ENCODE measurements at regions not wholly inside any gene's neighbourhood (a gene's known extent, or its start where the extent isn't known, plus 50 kb on each side); places are given as distances from the start of the nearest gene placed in this dataset.

DNA sequence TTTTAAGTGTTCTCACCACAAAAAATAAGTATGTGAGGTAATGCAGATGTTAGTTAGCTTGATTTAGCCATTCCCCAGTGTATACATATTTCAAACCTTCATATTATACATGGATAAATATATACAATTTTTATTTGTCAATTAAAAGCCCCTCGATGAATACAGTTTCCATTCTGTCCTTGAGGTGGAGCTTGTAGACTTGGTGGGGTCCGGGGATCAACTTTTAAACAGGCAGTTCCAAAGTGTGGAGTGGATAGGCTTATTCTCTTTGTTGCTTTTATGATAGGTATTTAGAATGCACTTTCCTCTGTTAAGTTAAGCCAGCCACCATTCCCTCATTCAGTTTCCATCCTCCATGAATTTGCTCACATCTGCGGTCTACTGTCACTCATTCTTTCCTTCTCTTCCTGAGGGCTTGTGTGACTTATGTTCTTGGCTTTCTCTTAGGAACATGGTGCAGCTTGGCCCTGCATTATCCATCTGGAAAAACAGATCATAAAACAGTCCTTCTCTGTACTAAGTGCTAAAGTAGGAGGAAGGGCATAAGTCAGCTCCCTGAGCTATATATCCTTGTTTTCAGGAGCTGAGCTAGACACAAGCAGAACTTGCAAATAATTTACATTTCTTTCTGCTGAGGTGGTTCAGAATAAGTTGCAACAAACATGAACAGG is 149.1 kb downstream of the NFKBIZ start:
- TF ChIP-seq, protein P1, sequence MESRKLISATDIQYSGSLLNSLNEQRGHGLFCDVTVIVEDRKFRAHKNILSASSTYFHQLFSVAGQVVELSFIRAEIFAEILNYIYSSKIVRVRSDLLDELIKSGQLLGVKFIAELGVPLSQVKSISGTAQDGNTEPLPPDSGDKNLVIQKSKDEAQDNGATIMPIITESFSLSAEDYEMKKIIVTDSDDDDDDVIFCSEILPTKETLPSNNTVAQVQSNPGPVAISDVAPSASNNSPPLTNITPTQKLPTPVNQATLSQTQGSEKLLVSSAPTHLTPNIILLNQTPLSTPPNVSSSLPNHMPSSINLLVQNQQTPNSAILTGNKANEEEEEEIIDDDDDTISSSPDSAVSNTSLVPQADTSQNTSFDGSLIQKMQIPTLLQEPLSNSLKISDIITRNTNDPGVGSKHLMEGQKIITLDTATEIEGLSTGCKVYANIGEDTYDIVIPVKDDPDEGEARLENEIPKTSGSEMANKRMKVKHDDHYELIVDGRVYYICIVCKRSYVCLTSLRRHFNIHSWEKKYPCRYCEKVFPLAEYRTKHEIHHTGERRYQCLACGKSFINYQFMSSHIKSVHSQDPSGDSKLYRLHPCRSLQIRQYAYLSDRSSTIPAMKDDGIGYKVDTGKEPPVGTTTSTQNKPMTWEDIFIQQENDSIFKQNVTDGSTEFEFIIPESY (IDR thresholded peaks at IDR 0.05; ENCODE audit: extremely low read depth, insufficient replicate concordance, low read length), result no peak
- TF ChIP-seq POLR2AphosphoS5 (IDR thresholded peaks at IDR 0.05; ENCODE audit: low read depth, low read length), result no peak
- H4K20me1 ChIP-seq (ENCODE audit: insufficient read depth), result no peaks in the 10 kb centered on the region
- no peaks in the 10 kb centered on the region for H3K79me2 ChIP-seq (ENCODE audit: insufficient read depth, low read length)
- H3K9me3 ChIP-seq (ENCODE audit: control insufficient read depth in 1 of 2, insufficient read depth in 1 of 2, low read depth in 1 of 2, low read length in 2 of 2), result no peaks in the 10 kb centered on the region
- CTCF ChIA-PET, result interaction anchor here (1.5 kb wide), 1 partner anchor 227 kb away, joined by 4 read pairs; no protein-coding TSS in a partner anchor
- H3K9me2 ChIP-seq (ENCODE audit: insufficient read depth), result no peaks in the 10 kb centered on the region
- intact Hi-C loops (cut with micrococcal nuclease), result no loop called here
- no peaks in the 10 kb centered on the region for H3K4me1 ChIP-seq (ENCODE audit: control insufficient read depth in 1 of 2, insufficient read depth in 2 of 2, low read length in 2 of 2)
- no peak overlapping the region for H2AFZ ChIP-seq (ENCODE audit: low read depth, low read length, poor library complexity, severe bottlenecking)
- no peak overlapping the region for H3K27ac ChIP-seq (ENCODE audit: low read depth, low read length)
- BruUV-seq (replicated peaks), result no TSS peak
- no peaks in the 10 kb centered on the region for H3K27me3 ChIP-seq (ENCODE audit: insufficient read depth, low read length)
- ATAC-seq, result no peak
- no peak overlapping the region for H3K4me3 ChIP-seq (replicated peaks in 1 of 2; ENCODE audit: low read depth in 1 of 2, low read length in 2 of 2)
- no peaks in the 10 kb centered on the region for H3K36me3 ChIP-seq (ENCODE audit: control insufficient read depth in 1 of 2, insufficient read depth in 2 of 2, low read length in 2 of 2)
- POLR2A ChIA-PET, result no interaction called here
- no peak for DNase-seq (ENCODE audit: low read depth, low spot score)
- RAD21 ChIA-PET (ENCODE audit: low non-redundant PET in 1 of 2, low total read pairs in 2 of 2, uncharacterized antibody in 2 of 2, unreplicated experiment in 2 of 2), result no interaction called here
- no peak overlapping the region for H3K9ac ChIP-seq (ENCODE audit: low read length)
- no peak overlapping the region for H3K4me2 ChIP-seq (ENCODE audit: low read length)

DNA sequence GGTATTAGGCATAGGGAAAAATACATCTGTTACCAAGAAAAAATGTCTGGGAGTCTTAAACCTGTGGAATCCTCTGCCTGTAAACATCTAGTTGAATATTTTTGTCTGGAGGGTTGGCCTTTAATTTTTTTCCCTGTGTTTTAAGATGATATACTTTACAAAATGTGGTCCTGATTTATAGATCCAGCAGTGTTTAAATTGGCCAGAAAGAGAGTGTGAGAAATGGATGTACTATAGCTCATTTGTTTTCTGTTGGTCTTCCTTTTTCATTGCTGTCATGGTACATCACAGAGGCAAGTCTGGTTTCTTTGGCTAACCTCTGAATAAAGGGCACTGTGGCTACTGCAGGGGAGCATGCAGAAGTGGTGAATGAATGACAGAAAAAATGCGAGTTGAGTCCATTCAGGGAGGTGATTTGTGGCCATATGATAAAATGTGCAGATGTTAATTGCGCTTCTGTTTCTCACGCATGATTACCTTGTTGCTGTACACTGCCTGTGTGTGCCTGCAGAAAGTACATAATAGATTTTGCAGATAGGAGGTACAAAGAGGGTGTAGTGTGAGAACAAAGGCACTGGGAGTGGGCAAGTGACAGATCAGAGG is 150.0 kb downstream of the NFKBIZ start:
- Histone ChIP-seq H3K27ac (ENCODE audit: low read depth, low read length) (no peak overlapping the region), H3K79me2 (ENCODE audit: insufficient read depth, low read length) (no peaks in the 10 kb centered on the region), H3K4me1 (ENCODE audit: control insufficient read depth in 1 of 2, insufficient read depth in 2 of 2, low read length in 2 of 2) (no peaks in the 10 kb centered on the region), H3K27me3 (ENCODE audit: insufficient read depth, low read length) (no peaks in the 10 kb centered on the region), H4K20me1 (ENCODE audit: insufficient read depth) (no peaks in the 10 kb centered on the region), H3K9ac (ENCODE audit: low read length) (no peak overlapping the region), H3K36me3 (ENCODE audit: control insufficient read depth in 1 of 2, insufficient read depth in 2 of 2, low read length in 2 of 2) (no peaks in the 10 kb centered on the region), H3K9me3 (ENCODE audit: control insufficient read depth in 1 of 2, insufficient read depth in 1 of 2, low read depth in 1 of 2, low read length in 2 of 2) (no peaks in the 10 kb centered on the region), H3K9me2 (ENCODE audit: insufficient read depth) (no peaks in the 10 kb centered on the region), H3K4me3 (replicated peaks in 1 of 2; ENCODE audit: low read depth in 1 of 2, low read length in 2 of 2) (no peak overlapping the region), H3K4me2 (ENCODE audit: low read length) (no peak overlapping the region), H2AFZ (ENCODE audit: low read depth, low read length, poor library complexity, severe bottlenecking) (no peak overlapping the region)
- POLR2A ChIA-PET, result no interaction called here
- no peak for TF ChIP-seq JUND (IDR thresholded peaks at IDR 0.05)
- TF ChIP-seq CBX3 (IDR thresholded peaks at IDR 0.05; ENCODE audit: low read depth), result no peak
- no peak for TF ChIP-seq YY1 (IDR thresholded peaks at IDR 0.05; ENCODE audit: extremely low read depth, insufficient replicate concordance, low read depth, low read length)
- TF ChIP-seq CEBPB (IDR thresholded peaks at IDR 0.05; ENCODE audit: low read depth), result no peak
- no peak for TF ChIP-seq SP1 (IDR thresholded peaks at IDR 0.05; ENCODE audit: low read depth)
- no peak for TF ChIP-seq REST (IDR thresholded peaks at IDR 0.05; ENCODE audit: low read depth)
- no peak for TF ChIP-seq TCF7L2 (IDR thresholded peaks at IDR 0.05; ENCODE audit: borderline replicate concordance, extremely low read depth, insufficient read depth, insufficient read length)
- no peak for TF ChIP-seq ZNF274 (IDR thresholded peaks at IDR 0.05; ENCODE audit: low read depth, low read length)
- no TSS peak for BruUV-seq (replicated peaks)
- DNase-seq (ENCODE audit: low read depth, low spot score), result no peak
- RAD21 ChIA-PET (ENCODE audit: low non-redundant PET in 1 of 2, low total read pairs in 2 of 2, uncharacterized antibody in 2 of 2, unreplicated experiment in 2 of 2), result no interaction called here
- no peak for ATAC-seq
- CTCF ChIA-PET, result no interaction called here
- intact Hi-C loops (cut with micrococcal nuclease), result no loop called here

All from HCT116 (cell line).